HepG2 (cell line): ENCODE measurements at regions not wholly inside any gene's neighbourhood (a gene's known extent, or its start where the extent isn't known, plus 50 kb on each side); places are given as distances from the start of the nearest gene placed in this dataset.

Experiments used
- CTCF ChIP-seq: sonication (generic); formaldehyde crosslinking; IDR thresholded peaks from 2 replicates; pipeline ENCODE4 v1.5.0; 2020; ENCODE audit warnings: mild to moderate bottlenecking, missing genetic modification reagents, moderate library complexity
- KDM5A ChIP-seq: fragments of 200-600 bp; sonication (generic); IDR thresholded peaks from 2 replicates; pipeline ENCODE4 v1.7.0; 2018; ENCODE audit warnings: antibody characterized with exemption, mild to moderate bottlenecking, low read length, borderline replicate concordance
- MTF1 ChIP-seq: sonication (generic); formaldehyde crosslinking; IDR thresholded peaks from 2 replicates; pipeline ENCODE4 v1.5.0; 2020; ENCODE audit warnings: missing genetic modification reagents
- SMC3 ChIP-seq: IDR thresholded peaks from 2 replicates; pipeline ENCODE4 v1.6.1; 2011; ENCODE audit warnings: low read length, improper control_type of control experiment
- TBX3 ChIP-seq: fragments of 450-650 bp; IDR thresholded peaks from 2 replicates; pipeline ENCODE4 v1.6.1; 2017; ENCODE audit warnings: antibody characterized with exemption, mild to moderate bottlenecking, inconsistent platforms, borderline replicate concordance
- ZBTB1 ChIP-seq: sonication (generic); formaldehyde crosslinking; IDR thresholded peaks from 2 replicates; pipeline ENCODE4 v1.4.0; 2020; ENCODE audit warnings: missing genetic modification reagents, borderline replicate concordance
- ZBTB8A ChIP-seq: sonication (generic); formaldehyde crosslinking; IDR thresholded peaks from 2 replicates; pipeline ENCODE4 v1.4.0; 2020; ENCODE audit warnings: mild to moderate bottlenecking, low read depth, missing genetic modification reagents, borderline replicate concordance
- ZFX ChIP-seq: sonication (generic); formaldehyde crosslinking; IDR thresholded peaks from 2 replicates; pipeline ENCODE4 v1.4.0; 2020; ENCODE audit warnings: mild to moderate bottlenecking, low read depth, missing genetic modification reagents, moderate library complexity
- ZNF326 ChIP-seq: sonication (generic); formaldehyde crosslinking; IDR thresholded peaks from 2 replicates; pipeline ENCODE4 v1.4.0; 2020; ENCODE audit warnings: missing genetic modification reagents, borderline replicate concordance
- ZNF337 ChIP-seq: sonication (generic); formaldehyde crosslinking; IDR thresholded peaks from 2 replicates; pipeline ENCODE4 v1.5.1; 2020; ENCODE audit warnings: missing genetic modification reagents, low read depth, mild to moderate bottlenecking, borderline replicate concordance
- ZNF614 ChIP-seq: IDR thresholded peaks from 2 replicates; pipeline ENCODE4 v1.6.1; 2018; ENCODE audit warnings: missing biosample characterization, missing genetic modification reagents, inconsistent platforms, borderline replicate concordance

GRCh38 chr1:93773049-93773838 lies 91.6 kb upstream of the BCAR3 start:
- TF ChIP-seq ZNF326 (CRISPR knock-in tag), result no peak
- TF ChIP-seq ZNF614 (CRISPR knock-in tag), result no peak
- no peak for TF ChIP-seq TBX3
- no peak for TF ChIP-seq ZFX
- no peak for TF ChIP-seq MTF1 (CRISPR knock-in tag)
- TF ChIP-seq ZBTB8A (CRISPR knock-in tag), result no peak
- no peak for TF ChIP-seq ZBTB1 (CRISPR knock-in tag)
- TF ChIP-seq CTCF, result no peak
- no peak for TF ChIP-seq KDM5A
- TF ChIP-seq ZNF337 (CRISPR knock-in tag), result no peak
- no peak for TF ChIP-seq SMC3
